IPS DF 6.9 (cell line): ENCODE measurements at regions not wholly inside any gene's neighbourhood (a gene's known extent, or its start where the extent isn't known, plus 50 kb on each side); places are given as distances from the start of the nearest gene placed in this dataset.

Experiments used
- DNase-seq: peaks from one replicate; pipeline ENCODE4 v3.0.0-alpha.2; 2013; ENCODE audit warnings: low read depth, low spot score
- H3K27ac ChIP-seq: one replicate; pipeline ENCODE4 v1.5.1; 2013; ENCODE audit warnings: low read length, control low read depth
- H3K27me3 ChIP-seq: 2 replicates; pipeline ENCODE4 v1.6.1; 2013; ENCODE audit warnings: mild to moderate bottlenecking, low read length; ENCODE audit not compliant: control insufficient read depth, insufficient read depth
- H3K36me3 ChIP-seq: 2 replicates; pipeline ENCODE4 v1.6.1; 2013; ENCODE audit warnings: low read length; ENCODE audit not compliant: control insufficient read depth, insufficient read depth
- H3K4me1 ChIP-seq: 2 replicates; pipeline ENCODE4 v1.6.1; 2013; ENCODE audit warnings: low read length; ENCODE audit not compliant: control insufficient read depth, insufficient read depth
- H3K4me3 ChIP-seq: 2 replicates; pipeline ENCODE4 v1.5.1; 2013; ENCODE audit warnings: mild to moderate bottlenecking, low read length
- H3K9me3 ChIP-seq: 2 replicates; pipeline ENCODE4 v1.6.1; 2013; ENCODE audit warnings: low read length, inconsistent platforms; ENCODE audit not compliant: control insufficient read depth, insufficient read depth
- WGBS: extraction: QIAGEN DNeasy Blood & Tissue Kit; methylation state at CpG from one replicate; pipeline ENCODE4 v1.1.7; 2013; ENCODE audit warnings: mixed read lengths, missing lambda C conversion rate; ENCODE audit not compliant: insufficient read length, insufficient coverage; 5-methylcytosine and 5-hydroxymethylcytosine counted together

- no peak overlapping the region for H3K4me3 ChIP-seq
- no peaks in the 10 kb centered on the region for H3K27me3 ChIP-seq
- H3K36me3 ChIP-seq: no peaks in the 10 kb centered on the region
- no peaks in the 10 kb centered on the region for H3K9me3 ChIP-seq
- H3K27ac ChIP-seq: no peak overlapping the region
- H3K4me1 ChIP-seq: no peaks in the 10 kb centered on the region
- no peak for DNase-seq
- WGBS: no CpG with 5 or more reads among the region's 1 CpG
Measured at GRCh38 chr9:82115331-82115730, 126.8 kb downstream of the SPATA31D1 start.

GRCh38 chr9:82115900-82116299 lies 127.3 kb downstream of the SPATA31D1 start:
- no peaks in the 10 kb centered on the region for H3K9me3 ChIP-seq
- WGBS: no CpG with 5 or more reads among the region's 4 CpGs
- no peak overlapping the region for H3K27ac ChIP-seq
- H3K4me1 ChIP-seq: no peaks in the 10 kb centered on the region
- no peak overlapping the region for H3K4me3 ChIP-seq
- H3K36me3 ChIP-seq: no peaks in the 10 kb centered on the region
- DNase-seq: no peak
- no peaks in the 10 kb centered on the region for H3K27me3 ChIP-seq

GRCh38 chr9:82116556-82116955 lies 128.0 kb downstream of the SPATA31D1 start:
- no CpG with 5 or more reads among the region's 3 CpGs for WGBS
- Histone ChIP-seq H3K27me3 (no peaks in the 10 kb centered on the region), H3K36me3 (no peaks in the 10 kb centered on the region), H3K4me1 (no peaks in the 10 kb centered on the region), H3K27ac (no peak overlapping the region), H3K9me3 (no peaks in the 10 kb centered on the region), H3K4me3 (no peak overlapping the region)
- no peak for DNase-seq

- DNase-seq: no peak
- Histone ChIP-seq H3K4me3 (no peak overlapping the region), H3K27ac (no peak overlapping the region), H3K9me3 (no peaks in the 10 kb centered on the region), H3K36me3 (no peaks in the 10 kb centered on the region), H3K4me1 (no peaks in the 10 kb centered on the region), H3K27me3 (no peaks in the 10 kb centered on the region)
- no CpG with 5 or more reads among the region's 7 CpGs for WGBS
Measured at GRCh38 chr9:82117026-82117811, 128.6 kb downstream of the SPATA31D1 start.

GRCh38 chr9:82122731-82123130 lies 134.2 kb downstream of the SPATA31D1 start:
- H3K4me3 ChIP-seq: no peak overlapping the region

GRCh38 chr9:82124090-82124489 lies 135.5 kb downstream of the SPATA31D1 start:
- no peaks in the 10 kb centered on the region for H3K36me3 ChIP-seq
- DNase-seq: no peak
- H3K9me3 ChIP-seq: no peaks in the 10 kb centered on the region
- no CpG with 5 or more reads among the region's 3 CpGs for whole genome bisulfite sequencing
- H3K27ac ChIP-seq: no peak overlapping the region
- no peak overlapping the region for H3K4me3 ChIP-seq
- no peaks in the 10 kb centered on the region for H3K27me3 ChIP-seq
- no peaks in the 10 kb centered on the region for H3K4me1 ChIP-seq

More at GRCh38 chr9:82122731-82123130, 134.2 kb downstream of the SPATA31D1 start:
- H3K27me3 ChIP-seq: no peaks in the 10 kb centered on the region
- H3K4me1 ChIP-seq: no peaks in the 10 kb centered on the region
- H3K36me3 ChIP-seq: no peaks in the 10 kb centered on the region
- no peak overlapping the region for H3K27ac ChIP-seq
- H3K9me3 ChIP-seq: no peaks in the 10 kb centered on the region
- no peak for DNase-seq

- H3K9me3 ChIP-seq: no peaks in the 10 kb centered on the region
- DNase-seq: no peak
- WGBS: no CpG with 5 or more reads among the region's 3 CpGs
- H3K4me3 ChIP-seq: no peak overlapping the region
- no peaks in the 10 kb centered on the region for H3K4me1 ChIP-seq
- H3K36me3 ChIP-seq: no peaks in the 10 kb centered on the region
- no peaks in the 10 kb centered on the region for H3K27me3 ChIP-seq
- H3K27ac ChIP-seq: no peak overlapping the region
Measured at GRCh38 chr9:82126256-82126655, 137.7 kb downstream of the SPATA31D1 start.

- H3K9me3 ChIP-seq: no peaks in the 10 kb centered on the region
- H3K36me3 ChIP-seq: no peaks in the 10 kb centered on the region
- no peaks in the 10 kb centered on the region for H3K4me1 ChIP-seq
- H3K4me3 ChIP-seq: no peak overlapping the region
- H3K27ac ChIP-seq: no peak overlapping the region
- DNase-seq: no peak
- 100% methylated on average over 1 of the region's 2 CpGs for WGBS
- no peaks in the 10 kb centered on the region for H3K27me3 ChIP-seq
Measured at GRCh38 chr9:82127465-82127864, 138.9 kb downstream of the SPATA31D1 start.

- Histone ChIP-seq H3K36me3 (no peaks in the 10 kb centered on the region), H3K4me3 (no peak overlapping the region), H3K27ac (no peak overlapping the region), H3K27me3 (no peaks in the 10 kb centered on the region), H3K4me1 (no peaks in the 10 kb centered on the region), H3K9me3 (no peaks in the 10 kb centered on the region)
- no CpG with 5 or more reads among the region's 3 CpGs for WGBS
- no peak for DNase-seq
Measured at GRCh38 chr9:82128011-82128696, 139.6 kb downstream of the SPATA31D1 start.

- Histone ChIP-seq H3K9me3 (no peaks in the 10 kb centered on the region), H3K27me3 (no peaks in the 10 kb centered on the region), H3K4me3 (no peak overlapping the region), H3K4me1 (no peaks in the 10 kb centered on the region), H3K36me3 (no peaks in the 10 kb centered on the region), H3K27ac (no peak overlapping the region)
- no CpG with 5 or more reads among the region's 3 CpGs for WGBS
- no peak for DNase-seq
Measured at GRCh38 chr9:82129708-82130107, 141.1 kb downstream of the SPATA31D1 start.
